BE2C (cell line): ENCODE measurements at regions not wholly inside any gene's neighbourhood (a gene's known extent, or its start where the extent isn't known, plus 50 kb on each side); places are given as distances from the start of the nearest gene placed in this dataset.
"Not testable (repeated sequence)": the region's sequence is repeated elsewhere in the genome, so short reads cannot be mapped to it uniquely, and the experiment has no call there.

Source experiments
- DNase-seq: peaks from one replicate; pipeline ENCODE4 v3.0.0-alpha.2; 2020
- H3K27me3 ChIP-seq: fragments of 250-450 bp; sonication (Bioruptor Pico); 2 replicates; pipeline ENCODE4 v1.5.1; 2020; ENCODE audit warnings: mild to moderate bottlenecking
- H3K36me3 ChIP-seq: fragments of 250-450 bp; sonication (Bioruptor Pico); 2 replicates; pipeline ENCODE4 v1.5.1; 2020; ENCODE audit warnings: mild to moderate bottlenecking
- H3K4me1 ChIP-seq: fragments of 250-450 bp; sonication (Bioruptor Pico); 2 replicates; pipeline ENCODE4 v1.5.1; 2020
- H3K4me3 ChIP-seq: 2 replicates; pipeline ENCODE4 v1.5.1; 2011; ENCODE audit warnings: low read depth, low read length
- H3K9me3 ChIP-seq: fragments of 250-450 bp; sonication (Bioruptor Pico); 2 replicates; pipeline ENCODE4 v1.5.1; 2020
- TF ChIP-seq, protein P1 (sequence below): IDR thresholded peaks from 2 replicates; pipeline ENCODE4 v1.5.1; 2012; ENCODE audit warnings: mild to moderate bottlenecking, low read depth, low read length

- Histone ChIP-seq H3K36me3 (no peaks in the 10 kb centered on the region), H3K9me3 (no peaks in the 10 kb centered on the region), H3K27me3 (no peaks in the 10 kb centered on the region), H3K4me1 (0 out of 2 replicates have a peak, but pooled peaks cover 2% of the 10 kb centered on the region), H3K4me3 (no peak overlapping the region)
- DNase-seq: no peak
- TF ChIP-seq, protein P1, sequence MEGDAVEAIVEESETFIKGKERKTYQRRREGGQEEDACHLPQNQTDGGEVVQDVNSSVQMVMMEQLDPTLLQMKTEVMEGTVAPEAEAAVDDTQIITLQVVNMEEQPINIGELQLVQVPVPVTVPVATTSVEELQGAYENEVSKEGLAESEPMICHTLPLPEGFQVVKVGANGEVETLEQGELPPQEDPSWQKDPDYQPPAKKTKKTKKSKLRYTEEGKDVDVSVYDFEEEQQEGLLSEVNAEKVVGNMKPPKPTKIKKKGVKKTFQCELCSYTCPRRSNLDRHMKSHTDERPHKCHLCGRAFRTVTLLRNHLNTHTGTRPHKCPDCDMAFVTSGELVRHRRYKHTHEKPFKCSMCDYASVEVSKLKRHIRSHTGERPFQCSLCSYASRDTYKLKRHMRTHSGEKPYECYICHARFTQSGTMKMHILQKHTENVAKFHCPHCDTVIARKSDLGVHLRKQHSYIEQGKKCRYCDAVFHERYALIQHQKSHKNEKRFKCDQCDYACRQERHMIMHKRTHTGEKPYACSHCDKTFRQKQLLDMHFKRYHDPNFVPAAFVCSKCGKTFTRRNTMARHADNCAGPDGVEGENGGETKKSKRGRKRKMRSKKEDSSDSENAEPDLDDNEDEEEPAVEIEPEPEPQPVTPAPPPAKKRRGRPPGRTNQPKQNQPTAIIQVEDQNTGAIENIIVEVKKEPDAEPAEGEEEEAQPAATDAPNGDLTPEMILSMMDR: no peak
Measured at GRCh38 chr20:12535770-12536169, 473.0 kb upstream of the SPTLC3 start.

DNA sequence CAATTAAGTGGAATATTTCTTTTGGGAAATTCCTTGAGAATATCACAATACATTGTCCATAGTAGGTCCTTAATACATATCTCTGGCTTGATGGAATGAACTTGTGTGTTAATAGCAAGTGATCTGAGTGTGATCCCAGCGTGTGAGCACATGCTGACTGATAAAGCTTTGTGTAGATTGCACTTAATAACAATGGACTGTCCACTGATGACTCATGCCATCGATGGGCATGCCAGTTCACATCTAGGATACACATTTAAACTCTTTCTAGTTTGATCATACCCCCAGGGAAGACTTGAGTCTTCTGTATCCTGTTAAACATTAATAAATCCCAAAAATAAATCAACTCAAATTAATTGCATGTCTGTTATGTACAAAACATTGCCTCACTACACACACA is 454.3 kb upstream of the SPTLC3 start:
- no peak overlapping the region for H3K4me3 ChIP-seq
- H3K4me1 ChIP-seq: 0 out of 2 replicates have a peak, but pooled peaks cover 6% of the 10 kb centered on the region
- no peaks in the 10 kb centered on the region for H3K27me3 ChIP-seq
- TF ChIP-seq, protein P1: no peak
- DNase-seq: peak; percentile 21
- H3K9me3 ChIP-seq: no peaks in the 10 kb centered on the region
- H3K36me3 ChIP-seq: no peaks in the 10 kb centered on the region

DNA sequence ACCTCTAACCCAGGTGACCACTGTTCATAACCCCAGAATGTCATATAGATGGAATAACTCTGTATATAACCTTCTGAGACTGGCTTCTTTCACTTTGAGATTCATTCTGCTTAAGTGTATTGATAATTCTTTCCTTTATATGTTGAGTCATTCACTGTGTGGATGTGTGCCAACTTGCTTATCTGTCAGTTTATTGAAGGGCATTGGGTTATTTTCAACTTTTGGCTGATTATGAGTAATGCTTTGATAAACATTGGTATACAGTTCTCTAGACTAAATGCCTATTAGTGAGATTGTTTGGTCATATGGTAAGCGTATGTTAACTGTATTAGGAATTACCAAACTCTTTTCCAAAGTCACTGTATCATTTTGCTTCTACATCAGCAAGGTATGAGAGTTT is 453.4 kb upstream of the SPTLC3 start:
- no peaks in the 10 kb centered on the region for H3K27me3 ChIP-seq
- 0 out of 2 replicates have a peak, but pooled peaks cover 6% of the 10 kb centered on the region for H3K4me1 ChIP-seq
- TF ChIP-seq, protein P1: no peak
- no peaks in the 10 kb centered on the region for H3K36me3 ChIP-seq
- no peaks in the 10 kb centered on the region for H3K9me3 ChIP-seq
- H3K4me3 ChIP-seq: no peak overlapping the region
- DNase-seq: no peak

- DNase-seq, H3K27me3 ChIP-seq, H3K4me1 ChIP-seq, H3K9me3 ChIP-seq, H3K4me3 ChIP-seq, H3K36me3 ChIP-seq: not testable (repeated sequence)
Measured at GRCh38 chr20:12555849-12556248, 452.9 kb upstream of the SPTLC3 start.

DNA sequence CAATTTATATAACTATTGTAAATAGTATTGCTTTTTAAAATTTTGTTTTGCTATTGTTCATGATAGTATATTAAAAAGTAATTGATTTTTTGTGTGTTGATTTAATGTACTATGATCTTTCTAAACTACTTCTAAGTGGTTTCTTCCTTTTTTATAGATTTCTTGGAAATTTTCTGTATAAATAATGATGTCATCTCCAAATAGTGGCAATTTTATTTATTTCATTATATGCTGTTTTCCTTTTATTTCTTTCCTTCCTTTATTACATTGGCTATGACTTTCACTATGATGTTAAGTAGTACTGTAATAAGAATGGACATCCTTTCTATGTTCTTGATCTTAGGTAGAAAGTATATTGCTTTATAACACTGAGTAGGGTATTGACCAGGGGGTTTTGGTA is 451.5 kb upstream of the SPTLC3 start:
- no peaks in the 10 kb centered on the region for H3K36me3 ChIP-seq
- no peak for DNase-seq

DNA sequence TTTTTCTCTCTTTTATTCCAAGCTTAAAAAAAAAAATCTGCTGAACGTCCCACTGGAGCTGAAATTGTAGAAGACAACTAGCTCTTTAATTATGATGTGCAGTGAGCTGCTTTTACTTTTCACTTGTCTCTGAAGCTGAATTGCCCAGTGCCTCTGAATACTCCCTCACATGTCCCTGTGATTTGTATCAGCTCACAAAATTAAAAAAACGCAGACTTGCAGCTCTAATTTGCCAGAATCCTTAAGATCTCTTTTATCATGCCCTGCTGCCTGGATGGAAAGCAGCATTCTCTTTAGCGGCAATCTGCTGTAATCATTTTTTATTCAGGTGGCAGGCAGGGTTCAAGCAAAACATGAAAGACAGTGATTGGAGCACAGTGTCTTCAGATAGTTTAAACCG is 443.8 kb upstream of the SPTLC3 start:
- H3K9me3 ChIP-seq: no peaks in the 10 kb centered on the region
- no peaks in the 10 kb centered on the region for H3K27me3 ChIP-seq
- H3K36me3 ChIP-seq: no peaks in the 10 kb centered on the region
- H3K4me3 ChIP-seq: no peak overlapping the region
- TF ChIP-seq, protein P1: no peak
- DNase-seq: no peak
- H3K4me1 ChIP-seq: no peaks in the 10 kb centered on the region

More for the DNA sequence above, 451.5 kb upstream of the SPTLC3 start:
- H3K9me3 ChIP-seq: no peaks in the 10 kb centered on the region
- TF ChIP-seq, protein P1: no peak
- H3K4me3 ChIP-seq: no peak overlapping the region
- no peaks in the 10 kb centered on the region for H3K27me3 ChIP-seq
- 0 out of 2 replicates have a peak, but pooled peaks cover 6% of the 10 kb centered on the region for H3K4me1 ChIP-seq

GRCh38 chr20:12566596-12566995 is 442.2 kb upstream of the SPTLC3 start:
- no peak for DNase-seq
- Histone ChIP-seq H3K4me3 (no peak overlapping the region), H3K4me1 (no peaks in the 10 kb centered on the region), H3K27me3 (no peaks in the 10 kb centered on the region), H3K9me3 (no peaks in the 10 kb centered on the region), H3K36me3 (no peaks in the 10 kb centered on the region)
- TF ChIP-seq, protein P1: no peak
